PC-9 (cell line): ENCODE measurements at regions not wholly inside any gene's neighbourhood (a gene's known extent, or its start where the extent isn't known, plus 50 kb on each side); places are given as distances from the start of the nearest gene placed in this dataset.

Experiments
- BruUV-seq: library from RNA; stranded (reverse); fragments of 400-500 nt; replicated peaks from 2 replicates; lab custom pipeline; 2021; lab: Mats Ljungman, UMichigan
- CTCF ChIA-PET: fragments of 300-600 bp; sonication (Branson Sonifier 250); formaldehyde crosslinking; loops from one replicate; lab custom pipeline; 2022; ENCODE audit warnings: antibody characterized with exemption; lab: Charles Lee
- POLR2A ChIA-PET: fragments of 300-600 bp; sonication (Branson Sonifier 250); formaldehyde crosslinking; loops from one replicate; lab custom pipeline; 2022; ENCODE audit warnings: antibody characterized with exemption; ENCODE audit not compliant: unreplicated experiment; lab: Charles Lee
- DNase-seq, 2 experiments: peaks; one replicate each; pipeline versions ENCODE4 v3.0.0 to v3.0.0-alpha.2; 2015 to 2022; ENCODE audit warnings: mixed read lengths in 1 of 2
- H2AFZ ChIP-seq: fragments of 200-600 bp; sonication (generic); 2 replicates; pipeline ENCODE4 v1.8.1; 2017; ENCODE audit warnings: antibody characterized with exemption
- H3F3A ChIP-seq: fragments of 200-600 bp; sonication (generic); 2 replicates; pipeline ENCODE4 v1.8.1; 2017; ENCODE audit warnings: antibody characterized with exemption, mild to moderate bottlenecking, low read depth; ENCODE audit not compliant: insufficient read depth
- H3K27ac ChIP-seq: fragments of 200-600 bp; sonication (generic); 2 replicates; pipeline ENCODE4 v1.6.1; 2016; ENCODE audit warnings: mixed run types
- H3K27me3 ChIP-seq: fragments of 200-600 bp; sonication (generic); 2 replicates; pipeline ENCODE4 v1.6.1; 2016; ENCODE audit warnings: low read depth, mixed run types; ENCODE audit not compliant: insufficient read depth
- H3K36me3 ChIP-seq: fragments of 200-600 bp; sonication (generic); 2 replicates; pipeline ENCODE4 v1.6.1; 2016; ENCODE audit warnings: low read depth, mixed run types
- H3K4me1 ChIP-seq: fragments of 200-600 bp; sonication (generic); replicated peaks from 2 replicates; pipeline ENCODE4 v1.6.1; 2016; ENCODE audit warnings: mixed run types; ENCODE audit not compliant: insufficient read depth
- H3K4me2 ChIP-seq: fragments of 200-600 bp; sonication (generic); 2 replicates; pipeline ENCODE4 v1.6.1; 2017; ENCODE audit warnings: mixed run types
- H3K4me3 ChIP-seq: fragments of 200-600 bp; sonication (generic); 2 replicates; pipeline ENCODE4 v1.6.1; 2016; ENCODE audit warnings: mixed run types
- H3K79me2 ChIP-seq: fragments of 200-600 bp; sonication (generic); 2 replicates; pipeline ENCODE4 v1.6.1; 2017; ENCODE audit warnings: low read depth, mixed run types
- H3K9me2 ChIP-seq: fragments of 200-600 bp; sonication (generic); 2 replicates; pipeline ENCODE4 v1.8.1; 2017; ENCODE audit warnings: mild to moderate bottlenecking; ENCODE audit not compliant: insufficient read depth
- H3K9me3 ChIP-seq: fragments of 200-600 bp; sonication (generic); 2 replicates; pipeline ENCODE4 v1.8.1; 2016; ENCODE audit warnings: low read depth; ENCODE audit not compliant: insufficient read depth
- H4K20me1 ChIP-seq: fragments of 200-600 bp; sonication (generic); 2 replicates; pipeline ENCODE4 v1.8.1; 2017; ENCODE audit not compliant: insufficient read depth
- EZH2 ChIP-seq: fragments of 200-600 bp; sonication (generic); IDR thresholded peaks from 2 replicates; pipeline ENCODE4 v1.8.0; 2017; ENCODE audit warnings: antibody characterized with exemption, low read depth
- intact Hi-C: fragments of 100-400 bp; cut with micrococcal nuclease; formaldehyde crosslinking; loops from one replicate; pipeline ENCODE4 v1.10.0; 2022; ENCODE audit not compliant: unreplicated experiment
- TF ChIP-seq, protein P1 (sequence below): fragments of 200-600 bp; sonication (generic); conservative IDR thresholded peaks from 2 replicates; pipeline ENCODE4 v1.6.1; 2017; ENCODE audit warnings: mixed run types, antibody characterized with exemption, mild to moderate bottlenecking, moderate library complexity

- Histone ChIP-seq H3K36me3 (no peaks in the 10 kb centered on the region), H2AFZ (no peak overlapping the region), H3K4me3 (no peak overlapping the region), H3K4me1 (no peaks in the 10 kb centered on the region), H3K27ac (no peak overlapping the region), H3K9me2 (no peaks in the 10 kb centered on the region), H3K79me2 (no peaks in the 10 kb centered on the region), H3K9me3 (no peaks in the 10 kb centered on the region), H3K27me3 (no peaks in the 10 kb centered on the region), H3K4me2 (no peak overlapping the region), H3F3A (no peaks in the 10 kb centered on the region), H4K20me1 (no peaks in the 10 kb centered on the region)
- BruUV-seq, result no TSS peak
- ChIA-PET CTCF (no interaction called here), POLR2A (no interaction called here)
- TF ChIP-seq EZH2, result no peak
- TF ChIP-seq, protein P1, sequence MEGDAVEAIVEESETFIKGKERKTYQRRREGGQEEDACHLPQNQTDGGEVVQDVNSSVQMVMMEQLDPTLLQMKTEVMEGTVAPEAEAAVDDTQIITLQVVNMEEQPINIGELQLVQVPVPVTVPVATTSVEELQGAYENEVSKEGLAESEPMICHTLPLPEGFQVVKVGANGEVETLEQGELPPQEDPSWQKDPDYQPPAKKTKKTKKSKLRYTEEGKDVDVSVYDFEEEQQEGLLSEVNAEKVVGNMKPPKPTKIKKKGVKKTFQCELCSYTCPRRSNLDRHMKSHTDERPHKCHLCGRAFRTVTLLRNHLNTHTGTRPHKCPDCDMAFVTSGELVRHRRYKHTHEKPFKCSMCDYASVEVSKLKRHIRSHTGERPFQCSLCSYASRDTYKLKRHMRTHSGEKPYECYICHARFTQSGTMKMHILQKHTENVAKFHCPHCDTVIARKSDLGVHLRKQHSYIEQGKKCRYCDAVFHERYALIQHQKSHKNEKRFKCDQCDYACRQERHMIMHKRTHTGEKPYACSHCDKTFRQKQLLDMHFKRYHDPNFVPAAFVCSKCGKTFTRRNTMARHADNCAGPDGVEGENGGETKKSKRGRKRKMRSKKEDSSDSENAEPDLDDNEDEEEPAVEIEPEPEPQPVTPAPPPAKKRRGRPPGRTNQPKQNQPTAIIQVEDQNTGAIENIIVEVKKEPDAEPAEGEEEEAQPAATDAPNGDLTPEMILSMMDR, result no peak
- no peak for DNase-seq
- intact Hi-C loops, result no loop called here
These were observed 175.2 kb downstream of the ZIC4 start for GRCh38 chr3:147231111-147231510.

- no peaks in the 10 kb centered on the region for H3K4me1 ChIP-seq
- H3K27me3 ChIP-seq, result no peaks in the 10 kb centered on the region
- no peak overlapping the region for H3K4me3 ChIP-seq
- no peaks in the 10 kb centered on the region for H3K79me2 ChIP-seq
- BruUV-seq, result no TSS peak
- no peak for DNase-seq
- no peaks in the 10 kb centered on the region for H3K9me2 ChIP-seq
- no peaks in the 10 kb centered on the region for H3F3A ChIP-seq
- H3K36me3 ChIP-seq, result no peaks in the 10 kb centered on the region
- H3K9me3 ChIP-seq, result no peaks in the 10 kb centered on the region
- intact Hi-C loops, result no loop called here
- no peak overlapping the region for H3K27ac ChIP-seq
- ChIA-PET CTCF (interaction anchor here (0.7 kb wide), 1 partner anchor 1438 kb away, joined by 3 read pairs; no protein-coding TSS in a partner anchor), POLR2A (no interaction called here)
- H3K4me2 ChIP-seq, result no peak overlapping the region
- no peaks in the 10 kb centered on the region for H4K20me1 ChIP-seq
- H2AFZ ChIP-seq, result no peak overlapping the region
- TF ChIP-seq, protein P1, result no peak
- TF ChIP-seq EZH2, result no peak
These were observed 184.1 kb downstream of the ZIC4 start for GRCh38 chr3:147222291-147222690.

DNA sequence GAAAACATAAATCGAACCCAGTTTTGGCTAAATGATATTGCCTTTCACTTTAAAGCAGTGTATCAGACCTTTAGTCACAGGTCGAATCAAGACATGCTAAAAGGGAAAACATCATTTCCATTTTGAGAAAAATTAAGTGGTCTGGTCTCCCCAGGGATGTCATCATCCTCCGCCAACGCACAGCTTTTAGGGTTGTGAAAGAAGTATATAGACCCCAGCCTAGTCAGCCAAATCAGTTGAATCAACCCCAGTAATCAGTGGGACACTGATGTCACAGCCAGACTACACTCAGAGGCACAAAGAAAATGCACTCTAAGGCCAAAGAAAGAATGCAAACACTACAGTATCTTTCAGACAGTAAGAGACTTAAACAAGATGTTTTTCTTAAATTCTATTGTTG, 187.4 kb downstream of the ZIC4 start:
- BruUV-seq, result no TSS peak
- Histone ChIP-seq H3K4me2 (no peak overlapping the region), H3K27ac (no peak overlapping the region), H3K79me2 (no peaks in the 10 kb centered on the region), H2AFZ (no peak overlapping the region), H3K4me1 (no peaks in the 10 kb centered on the region), H4K20me1 (no peaks in the 10 kb centered on the region), H3K4me3 (no peak overlapping the region), H3K36me3 (no peaks in the 10 kb centered on the region), H3K9me3 (no peaks in the 10 kb centered on the region), H3K27me3 (no peaks in the 10 kb centered on the region), H3K9me2 (no peaks in the 10 kb centered on the region), H3F3A (no peaks in the 10 kb centered on the region)
- intact Hi-C loops, result no loop called here
- ChIA-PET CTCF (no interaction called here), POLR2A (no interaction called here)
- no peak for TF ChIP-seq EZH2
- TF ChIP-seq, protein P1, result no peak
- DNase-seq, result no peak
